ENCODE measurements at regions not wholly inside any gene's neighbourhood (a gene's known extent, or its start where the extent isn't known, plus 50 kb on each side); places are given as distances from the start of the nearest gene placed in this dataset.

DNA sequence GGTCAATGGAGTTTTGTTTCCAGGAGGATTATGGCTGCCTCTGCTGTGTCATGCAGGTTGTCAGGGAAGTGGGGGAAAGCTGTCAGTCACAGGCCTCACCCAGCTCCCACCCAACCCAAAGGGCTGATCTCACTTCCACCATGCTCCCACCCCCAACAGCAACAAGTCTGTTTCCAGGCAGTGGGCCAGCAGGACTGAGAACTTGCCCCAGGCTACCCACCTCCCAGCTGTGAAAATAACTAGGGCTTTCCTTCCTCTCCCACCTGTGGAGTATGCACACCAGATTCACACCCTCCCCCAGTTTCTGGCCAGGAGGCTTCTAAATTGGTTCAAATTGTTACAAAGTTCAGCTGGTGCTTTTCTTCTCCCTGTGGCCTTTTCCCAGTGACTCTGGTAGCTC, 95.6 kb upstream of the ACVR1 start:
- Histone ChIP-seq H4K91ac (ENCODE audit: insufficient read length, low read depth, low read length) (no peak overlapping the region), H4K8ac (replicated peaks; ENCODE audit: insufficient read length, low read depth, low read length) (no peak overlapping the region), H3K4me2 (ENCODE audit: insufficient read depth, insufficient read length, low read length) (no peak overlapping the region), H3K18ac (ENCODE audit: insufficient read length, low read depth, low read length) (no peak overlapping the region), H3T11ph (ENCODE audit: low read length) (no peak overlapping the region), H2BK15ac (ENCODE audit: low read depth, low read length) (no peak overlapping the region), H3K23ac (ENCODE audit: insufficient read length, low read depth, low read length) (no peak overlapping the region), H3K4ac (ENCODE audit: low read depth, low read length) (no peak overlapping the region), H3K56ac (ENCODE audit: insufficient read length, low read depth, low read length) (no peak overlapping the region), H4K20me1 (ENCODE audit: control insufficient read depth, insufficient read depth, insufficient read length) (no peaks in the 10 kb centered on the region), H3K79me1 (ENCODE audit: insufficient read depth, low read depth, low read length, poor library complexity, severe bottlenecking) (no peaks in the 10 kb centered on the region), H3K23me2 (ENCODE audit: insufficient read length, low read depth, low read length, poor library complexity, severe bottlenecking) (no peaks in the 10 kb centered on the region), H3K14ac (ENCODE audit: insufficient read depth, low read length) (no peak overlapping the region), H2AFZ (ENCODE audit: low read length) (no peak overlapping the region), H2BK12ac (ENCODE audit: insufficient read length, low read depth, low read length) (no peak overlapping the region), H3K27ac (ENCODE audit: insufficient read length, low read depth, low read length) (no peak overlapping the region), H3K4me1 (ENCODE audit: insufficient read depth, low read length) (no peaks in the 10 kb centered on the region), H2BK20ac (ENCODE audit: low read depth, low read length, poor library complexity, severe bottlenecking) (no peak overlapping the region), H2BK120ac (ENCODE audit: low read depth, low read length, poor library complexity, severe bottlenecking) (no peak overlapping the region), H3K9ac (ENCODE audit: extremely low read depth, insufficient read length, low read length) (no peak overlapping the region), H4K5ac (ENCODE audit: insufficient read length, low read depth, low read length) (no peak overlapping the region), H3K27me3 (ENCODE audit: insufficient read depth, low read length) (no peaks in the 10 kb centered on the region), H2BK5ac (ENCODE audit: insufficient read length, low read length) (no peak overlapping the region), H2AK5ac (ENCODE audit: insufficient read length, low read length) (no peak overlapping the region), H3K79me2 (ENCODE audit: insufficient read depth, low read length) (no peaks in the 10 kb centered on the region), H3K9me3 (ENCODE audit: control insufficient read depth, low read depth, low read length) (no peaks in the 10 kb centered on the region)
- Mint-ChIP-seq H3K9me3 (peaks cover 5 to 8% of the 10 kb centered on the region in 2 experiments; a peak in 2 of 5 replicates), H3K36me3 (ENCODE audit: insufficient read depth in 1 of 3, low read depth in 3 of 3) (peaks cover 0 to 10% (median 0%) of the 10 kb centered on the region in 3 experiments; a peak in 3 of 7 replicates), H3K4me3 (no peak overlapping the region), H3K27me3 (ENCODE audit: low read depth) (no peaks in the 10 kb centered on the region), H3K4me1 (peaks cover 2% of the 10 kb centered on the region in 2 experiments; a peak in 3 of 4 replicates), H3K27ac (no peak overlapping the region; a peak in 1 of 7 replicates)
- no peak for DNase-seq
- TF ChIP-seq, protein P1, sequence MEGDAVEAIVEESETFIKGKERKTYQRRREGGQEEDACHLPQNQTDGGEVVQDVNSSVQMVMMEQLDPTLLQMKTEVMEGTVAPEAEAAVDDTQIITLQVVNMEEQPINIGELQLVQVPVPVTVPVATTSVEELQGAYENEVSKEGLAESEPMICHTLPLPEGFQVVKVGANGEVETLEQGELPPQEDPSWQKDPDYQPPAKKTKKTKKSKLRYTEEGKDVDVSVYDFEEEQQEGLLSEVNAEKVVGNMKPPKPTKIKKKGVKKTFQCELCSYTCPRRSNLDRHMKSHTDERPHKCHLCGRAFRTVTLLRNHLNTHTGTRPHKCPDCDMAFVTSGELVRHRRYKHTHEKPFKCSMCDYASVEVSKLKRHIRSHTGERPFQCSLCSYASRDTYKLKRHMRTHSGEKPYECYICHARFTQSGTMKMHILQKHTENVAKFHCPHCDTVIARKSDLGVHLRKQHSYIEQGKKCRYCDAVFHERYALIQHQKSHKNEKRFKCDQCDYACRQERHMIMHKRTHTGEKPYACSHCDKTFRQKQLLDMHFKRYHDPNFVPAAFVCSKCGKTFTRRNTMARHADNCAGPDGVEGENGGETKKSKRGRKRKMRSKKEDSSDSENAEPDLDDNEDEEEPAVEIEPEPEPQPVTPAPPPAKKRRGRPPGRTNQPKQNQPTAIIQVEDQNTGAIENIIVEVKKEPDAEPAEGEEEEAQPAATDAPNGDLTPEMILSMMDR (conservative IDR thresholded peaks at IDR 0.05), result no peak

All from H9 (cell line).